Ishikawa (cell line): ENCODE measurements at regions not wholly inside any gene's neighbourhood (a gene's known extent, or its start where the extent isn't known, plus 50 kb on each side); places are given as distances from the start of the nearest gene placed in this dataset.

ENCODE experiments used
- CEBPB ChIP-seq: IDR thresholded peaks from 2 replicates; pipeline ENCODE4 v1.6.1; 2012
- CREB1 ChIP-seq: IDR thresholded peaks from 2 replicates; pipeline ENCODE4 v1.6.1; 2012; ENCODE audit warnings: low read depth
- EGR1 ChIP-seq: IDR thresholded peaks from 2 replicates; pipeline ENCODE4 v1.6.1; 2012
- EP300 ChIP-seq: IDR thresholded peaks from 2 replicates; pipeline ENCODE4 v1.6.1; 2012; ENCODE audit warnings: borderline replicate concordance
- FOXM1 ChIP-seq: IDR thresholded peaks from 2 replicates; pipeline ENCODE4 v1.6.1; 2012; ENCODE audit warnings: low read depth, borderline replicate concordance
- NFIC ChIP-seq: IDR thresholded peaks from 2 replicates; pipeline ENCODE4 v1.6.1; 2012
- RAD21 ChIP-seq: IDR thresholded peaks from 2 replicates; pipeline ENCODE4 v1.6.1; 2012; ENCODE audit warnings: low read depth
- TAF1 ChIP-seq: IDR thresholded peaks from 2 replicates; pipeline ENCODE4 v1.6.1; 2012; ENCODE audit warnings: low read depth, mild to moderate bottlenecking
- TCF12 ChIP-seq: IDR thresholded peaks from 2 replicates; pipeline ENCODE4 v1.6.1; 2012; ENCODE audit warnings: low read depth
- TEAD4 ChIP-seq: IDR thresholded peaks from 2 replicates; pipeline ENCODE4 v1.6.1; 2012
- YY1 ChIP-seq: IDR thresholded peaks from 2 replicates; pipeline ENCODE4 v1.6.1; 2012; ENCODE audit warnings: low read depth
- ZBTB7A ChIP-seq: IDR thresholded peaks from 2 replicates; pipeline ENCODE4 v1.6.1; 2012; ENCODE audit warnings: low read depth
- TF ChIP-seq, protein P1 (sequence below): IDR thresholded peaks from 2 replicates; pipeline ENCODE4 v1.6.1; 2012
- TF ChIP-seq, protein P2 (sequence below): IDR thresholded peaks from 2 replicates; pipeline ENCODE4 v1.6.1; 2012; ENCODE audit warnings: low read depth, mild to moderate bottlenecking
- TF ChIP-seq, protein P3 (sequence below): IDR thresholded peaks from 2 replicates; pipeline ENCODE4 v1.6.1; 2012

DNA sequence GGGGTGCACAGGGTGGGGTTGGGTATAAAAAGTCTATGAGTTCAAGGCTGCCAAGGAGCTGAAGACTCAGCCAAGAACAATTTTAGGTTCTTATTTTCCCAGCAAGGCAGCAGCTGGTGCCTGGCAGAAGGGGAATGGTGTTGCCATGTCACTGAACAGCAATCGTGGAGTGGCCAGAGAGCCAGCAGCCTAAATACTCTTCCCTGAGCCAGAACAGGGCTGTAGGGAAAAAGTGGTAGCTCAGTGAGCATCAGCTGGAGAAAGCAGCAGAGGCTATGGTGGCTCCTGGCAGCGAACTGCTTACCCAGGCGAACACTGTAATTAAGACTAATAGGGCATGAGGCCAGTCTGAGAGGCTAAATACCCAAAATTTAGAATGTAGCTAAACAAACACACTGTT is 334.9 kb downstream of the RMST start:
- TF ChIP-seq EGR1 (no peak), RAD21 (no peak), YY1 (no peak), ZBTB7A (no peak), CEBPB (no peak), TAF1 (no peak), TCF12 (no peak), FOXM1 (no peak)
- TF ChIP-seq, protein P1, sequence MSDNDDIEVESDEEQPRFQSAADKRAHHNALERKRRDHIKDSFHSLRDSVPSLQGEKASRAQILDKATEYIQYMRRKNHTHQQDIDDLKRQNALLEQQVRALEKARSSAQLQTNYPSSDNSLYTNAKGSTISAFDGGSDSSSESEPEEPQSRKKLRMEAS: no peak
- TF ChIP-seq, protein P2, sequence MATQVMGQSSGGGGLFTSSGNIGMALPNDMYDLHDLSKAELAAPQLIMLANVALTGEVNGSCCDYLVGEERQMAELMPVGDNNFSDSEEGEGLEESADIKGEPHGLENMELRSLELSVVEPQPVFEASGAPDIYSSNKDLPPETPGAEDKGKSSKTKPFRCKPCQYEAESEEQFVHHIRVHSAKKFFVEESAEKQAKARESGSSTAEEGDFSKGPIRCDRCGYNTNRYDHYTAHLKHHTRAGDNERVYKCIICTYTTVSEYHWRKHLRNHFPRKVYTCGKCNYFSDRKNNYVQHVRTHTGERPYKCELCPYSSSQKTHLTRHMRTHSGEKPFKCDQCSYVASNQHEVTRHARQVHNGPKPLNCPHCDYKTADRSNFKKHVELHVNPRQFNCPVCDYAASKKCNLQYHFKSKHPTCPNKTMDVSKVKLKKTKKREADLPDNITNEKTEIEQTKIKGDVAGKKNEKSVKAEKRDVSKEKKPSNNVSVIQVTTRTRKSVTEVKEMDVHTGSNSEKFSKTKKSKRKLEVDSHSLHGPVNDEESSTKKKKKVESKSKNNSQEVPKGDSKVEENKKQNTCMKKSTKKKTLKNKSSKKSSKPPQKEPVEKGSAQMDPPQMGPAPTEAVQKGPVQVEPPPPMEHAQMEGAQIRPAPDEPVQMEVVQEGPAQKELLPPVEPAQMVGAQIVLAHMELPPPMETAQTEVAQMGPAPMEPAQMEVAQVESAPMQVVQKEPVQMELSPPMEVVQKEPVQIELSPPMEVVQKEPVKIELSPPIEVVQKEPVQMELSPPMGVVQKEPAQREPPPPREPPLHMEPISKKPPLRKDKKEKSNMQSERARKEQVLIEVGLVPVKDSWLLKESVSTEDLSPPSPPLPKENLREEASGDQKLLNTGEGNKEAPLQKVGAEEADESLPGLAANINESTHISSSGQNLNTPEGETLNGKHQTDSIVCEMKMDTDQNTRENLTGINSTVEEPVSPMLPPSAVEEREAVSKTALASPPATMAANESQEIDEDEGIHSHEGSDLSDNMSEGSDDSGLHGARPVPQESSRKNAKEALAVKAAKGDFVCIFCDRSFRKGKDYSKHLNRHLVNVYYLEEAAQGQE: no peak

DNA sequence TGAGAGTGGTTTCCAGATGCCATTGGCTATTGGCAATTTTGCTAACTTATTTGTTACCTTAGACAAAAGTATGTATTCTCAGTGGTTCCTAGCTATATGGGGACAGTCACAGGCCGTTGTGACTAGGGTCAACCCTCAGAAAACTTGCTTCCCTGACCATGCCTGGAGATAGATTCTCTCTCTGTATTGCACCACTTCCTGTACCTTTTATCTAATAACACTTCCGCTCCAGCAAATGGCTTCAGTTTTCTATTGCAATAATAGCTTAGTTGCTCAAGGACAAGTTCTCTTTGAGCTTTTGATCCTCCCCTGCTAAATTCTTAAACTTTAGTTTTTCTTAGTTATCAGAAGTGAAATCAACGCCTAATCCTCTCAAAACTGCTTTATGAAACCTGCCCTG is 338.0 kb downstream of the RMST start:
- TF ChIP-seq RAD21: no peak
- TF ChIP-seq TCF12: no peak
- TF ChIP-seq CEBPB: no peak
- no peak for TF ChIP-seq TAF1
- no peak for TF ChIP-seq CREB1
- TF ChIP-seq, protein P3, sequence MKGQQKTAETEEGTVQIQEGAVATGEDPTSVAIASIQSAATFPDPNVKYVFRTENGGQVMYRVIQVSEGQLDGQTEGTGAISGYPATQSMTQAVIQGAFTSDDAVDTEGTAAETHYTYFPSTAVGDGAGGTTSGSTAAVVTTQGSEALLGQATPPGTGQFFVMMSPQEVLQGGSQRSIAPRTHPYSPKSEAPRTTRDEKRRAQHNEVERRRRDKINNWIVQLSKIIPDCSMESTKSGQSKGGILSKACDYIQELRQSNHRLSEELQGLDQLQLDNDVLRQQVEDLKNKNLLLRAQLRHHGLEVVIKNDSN: no peak
- TF ChIP-seq, protein P2: no peak
- TF ChIP-seq, protein P1: no peak

DNA sequence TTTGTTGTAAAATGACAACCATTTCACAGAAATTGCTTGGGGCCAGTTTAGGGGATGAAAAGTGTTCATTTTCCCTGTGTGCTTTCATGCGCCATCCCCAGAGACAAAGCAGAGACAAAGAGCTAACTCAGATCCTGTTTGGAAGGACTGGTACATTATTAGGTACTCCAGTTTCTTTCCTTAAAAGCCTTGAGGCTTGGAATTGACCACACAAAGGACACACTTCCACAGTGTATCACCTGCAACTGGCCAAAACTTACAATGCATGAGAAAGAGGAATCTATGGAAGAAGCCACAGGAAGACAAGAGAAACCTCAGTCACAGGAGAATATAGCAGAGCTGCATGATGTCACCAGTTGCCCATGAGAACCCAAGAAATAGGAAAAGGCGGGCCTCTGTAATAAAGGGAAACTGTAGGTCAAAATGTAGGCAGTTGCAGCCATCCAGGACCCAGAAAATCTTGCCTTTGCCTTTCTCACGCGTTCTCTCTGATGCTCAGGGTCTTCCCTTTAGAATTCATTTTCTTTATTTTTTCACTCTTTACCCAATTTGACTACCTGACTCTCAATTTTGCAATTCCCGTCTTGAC is 339.0 kb downstream of the RMST start:
- TF ChIP-seq CEBPB: no peak
- TF ChIP-seq, protein P3: no peak
- TF ChIP-seq, protein P1: no peak
- TF ChIP-seq, protein P2: no peak
- no peak for TF ChIP-seq ZBTB7A
- no peak for TF ChIP-seq RAD21
- no peak for TF ChIP-seq NFIC
- TF ChIP-seq TEAD4: no peak
- no peak for TF ChIP-seq EP300
- no peak for TF ChIP-seq EGR1
- TF ChIP-seq TAF1: no peak
- TF ChIP-seq FOXM1: no peak

DNA sequence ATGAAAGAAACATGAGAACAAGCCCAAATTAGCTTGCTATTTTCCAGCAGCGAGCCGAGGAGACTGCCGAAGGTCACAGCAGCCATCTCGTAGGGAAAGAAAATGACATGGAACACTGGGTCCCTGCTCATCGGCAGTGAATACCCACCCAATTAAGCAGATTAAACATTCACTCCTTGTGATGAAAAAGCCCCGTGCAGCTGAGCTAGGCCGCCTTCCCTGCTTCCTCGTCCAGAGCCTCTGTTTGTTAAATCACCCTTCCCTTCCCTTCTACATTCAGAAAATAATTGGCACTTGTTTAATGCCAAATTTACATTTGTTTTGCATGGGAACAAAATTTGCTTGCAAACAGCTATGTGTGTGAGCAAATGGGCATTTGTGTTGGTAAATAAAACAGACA is 342.5 kb downstream of the RMST start:
- TF ChIP-seq, protein P1: no peak
- TF ChIP-seq ZBTB7A (no peak), TAF1 (no peak), YY1 (no peak), EP300 (no peak), CREB1 (no peak), RAD21 (no peak), EGR1 (no peak), CEBPB (no peak), FOXM1 (no peak), TEAD4 (no peak), NFIC (no peak), TCF12 (no peak)
- TF ChIP-seq, protein P3: no peak
- TF ChIP-seq, protein P2: no peak
